Liver (tissue), 8 donors: ENCODE measurements at regions not wholly inside any gene's neighbourhood (a gene's known extent, or its start where the extent isn't known, plus 50 kb on each side); places are given as distances from the start of the nearest gene placed in this dataset.

Source experiments
- DNase-seq: peaks from one replicate; pipeline ENCODE4 v3.0.0-alpha.2; 2017; ENCODE audit warnings: low spot score
- H3K27ac ChIP-seq, 2 donors: one replicate each; pipeline ENCODE4 v1.7.0; 2013; ENCODE audit warnings: inconsistent platforms in 2 of 2, low read length in 2 of 2, control low read depth in 1 of 2, low read depth in 1 of 2, mild to moderate bottlenecking in 1 of 2
- H3K27me3 ChIP-seq, 4 donors: one replicate each; pipeline versions ENCODE4 v1.6.1 to v1.7.0; 2013; ENCODE audit warnings: low read length in 3 of 4, inconsistent platforms in 1 of 4, mild to moderate bottlenecking in 1 of 4, moderate library complexity in 1 of 4; ENCODE audit not compliant: control insufficient read depth in 4 of 4, insufficient read depth in 4 of 4
- H3K36me3 ChIP-seq, 4 donors: one replicate each; pipeline versions ENCODE4 v1.6.1 to v1.7.0; 2013; ENCODE audit warnings: low read length in 3 of 4, mild to moderate bottlenecking in 3 of 4, low read depth in 1 of 4, moderate library complexity in 1 of 4; ENCODE audit not compliant: control insufficient read depth in 4 of 4, insufficient read depth in 3 of 4
- H3K4me1 ChIP-seq, 4 donors: one replicate each; pipeline versions ENCODE4 v1.6.1 to v1.7.0; 2013; ENCODE audit warnings: low read length in 3 of 4, mild to moderate bottlenecking in 3 of 4, moderate library complexity in 1 of 4; ENCODE audit not compliant: control insufficient read depth in 4 of 4, insufficient read depth in 4 of 4
- H3K4me3 ChIP-seq, 3 donors: one replicate each; pipeline versions ENCODE4 v1.6.1 to v1.7.0; 2013; ENCODE audit warnings: low read length in 3 of 3, control low read depth in 1 of 3, low read depth in 1 of 3, mild to moderate bottlenecking in 1 of 3
- H3K9ac ChIP-seq, 2 donors: one replicate each; pipeline ENCODE4 v1.7.0; 2013; ENCODE audit warnings: low read length in 2 of 2, mild to moderate bottlenecking in 2 of 2, moderate library complexity in 2 of 2, control low read depth in 1 of 2, low read depth in 1 of 2
- H3K9me3 ChIP-seq, 4 donors: one replicate each; pipeline versions ENCODE4 v1.6.1 to v1.7.0; 2013; ENCODE audit warnings: low read length in 3 of 4; ENCODE audit not compliant: control insufficient read depth in 4 of 4
- EGR1 ChIP-seq, 2 donors: IDR thresholded peaks; 2 replicates each; pipeline ENCODE4 v1.6.1; 2016 to 2018; ENCODE audit warnings: antibody characterized with exemption in 2 of 2, low read depth in 2 of 2
- FOXA2 ChIP-seq: IDR thresholded peaks from 2 replicates; pipeline ENCODE4 v1.6.1; 2016; ENCODE audit warnings: antibody characterized with exemption
- GABPA ChIP-seq, 2 donors: IDR thresholded peaks in 1 of 2; conservative IDR thresholded peaks in 1 of 2; 2 replicates each; pipeline ENCODE4 v1.6.1; 2016; ENCODE audit warnings: antibody characterized with exemption in 2 of 2, mild to moderate bottlenecking in 1 of 2, moderate library complexity in 1 of 2
- HNF4A ChIP-seq, 2 donors: conservative IDR thresholded peaks; 2 replicates each; pipeline ENCODE4 v1.6.1; 2016; ENCODE audit warnings: antibody characterized with exemption in 2 of 2, mild to moderate bottlenecking in 2 of 2
- HNF4G ChIP-seq: IDR thresholded peaks from 2 replicates; pipeline ENCODE4 v1.6.1; 2016; ENCODE audit warnings: antibody characterized with exemption
- JUND ChIP-seq, 2 donors: IDR thresholded peaks; 2 replicates each; pipeline ENCODE4 v1.6.1; 2016; ENCODE audit warnings: antibody characterized with exemption in 2 of 2
- MAX ChIP-seq: IDR thresholded peaks from 2 replicates; pipeline ENCODE4 v1.6.1; 2016; ENCODE audit warnings: antibody characterized with exemption
- RAD21 ChIP-seq, 2 donors: IDR thresholded peaks; 2 replicates each; pipeline ENCODE4 v1.6.1; 2016; ENCODE audit warnings: antibody characterized with exemption in 2 of 2, mild to moderate bottlenecking in 2 of 2
- SP1 ChIP-seq: IDR thresholded peaks from 2 replicates; pipeline ENCODE4 v1.6.1; 2018; ENCODE audit warnings: antibody characterized with exemption, mild to moderate bottlenecking
- TAF1 ChIP-seq: conservative IDR thresholded peaks from 2 replicates; pipeline ENCODE4 v1.6.1; 2016; ENCODE audit warnings: antibody characterized with exemption, mild to moderate bottlenecking
- YY1 ChIP-seq: IDR thresholded peaks from 2 replicates; pipeline ENCODE4 v1.6.1; 2016; ENCODE audit warnings: antibody characterized with exemption, mild to moderate bottlenecking
- ZBTB33 ChIP-seq: IDR thresholded peaks from 2 replicates; pipeline ENCODE4 v1.6.1; 2016; ENCODE audit warnings: antibody characterized with exemption
- WGBS: extraction: QIAGEN DNeasy Blood & Tissue Kit; methylation state at CpG from one replicate; pipeline ENCODE4 v1.1.7; 2013; 5-methylcytosine and 5-hydroxymethylcytosine counted together
- TF ChIP-seq, protein P1 (sequence below): IDR thresholded peaks from 2 replicates; pipeline ENCODE4 v1.6.1; 2016; ENCODE audit warnings: antibody characterized with exemption, mild to moderate bottlenecking
- TF ChIP-seq, protein P2 (sequence below): fragments of 150-350 bp; IDR thresholded peaks from 2 replicates; pipeline ENCODE4 v1.5.1; 2017; ENCODE audit warnings: improper control_type of control experiment, low read depth, low read length; ENCODE audit not compliant: missing input control
- donor health status: healthy.
- donor health status: healthy.
- donor health status: healthy.
- donor health status: healthy.
- donor health status: healthy.

DNA sequence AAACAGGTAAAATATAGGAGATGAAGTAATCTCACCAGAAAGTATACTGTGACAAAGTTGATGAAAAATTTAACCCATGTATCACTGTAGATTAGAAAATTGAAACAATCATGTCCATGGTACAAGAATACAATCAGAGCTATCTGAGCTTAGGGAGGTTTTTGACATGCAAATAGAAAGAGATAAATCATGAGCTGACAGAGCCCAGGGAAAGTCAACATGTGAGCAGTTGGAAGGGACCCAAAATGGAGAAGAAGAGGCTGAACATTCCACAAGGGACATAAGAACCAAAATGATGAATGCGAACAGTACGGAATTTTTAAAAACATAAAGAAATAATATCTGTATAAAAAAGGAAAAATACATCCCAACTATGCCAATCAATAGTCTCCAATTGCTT, 395.4 kb upstream of the CYRIA start:
- no peaks in the 10 kb centered on the region for H3K36me3 ChIP-seq
- no peak overlapping the region for H3K4me3 ChIP-seq
- DNase-seq, result no peak
- H3K9me3 ChIP-seq, result no peaks in the 10 kb centered on the region
- TF ChIP-seq EGR1 (IDR thresholded peaks at IDR 0.05; ENCODE audit: low read depth in 2 of 2), result no peak
- no peak for TF ChIP-seq JUND (IDR thresholded peaks at IDR 0.05)
- no peak for TF ChIP-seq RAD21 (IDR thresholded peaks at IDR 0.05)
- TF ChIP-seq, protein P1, sequence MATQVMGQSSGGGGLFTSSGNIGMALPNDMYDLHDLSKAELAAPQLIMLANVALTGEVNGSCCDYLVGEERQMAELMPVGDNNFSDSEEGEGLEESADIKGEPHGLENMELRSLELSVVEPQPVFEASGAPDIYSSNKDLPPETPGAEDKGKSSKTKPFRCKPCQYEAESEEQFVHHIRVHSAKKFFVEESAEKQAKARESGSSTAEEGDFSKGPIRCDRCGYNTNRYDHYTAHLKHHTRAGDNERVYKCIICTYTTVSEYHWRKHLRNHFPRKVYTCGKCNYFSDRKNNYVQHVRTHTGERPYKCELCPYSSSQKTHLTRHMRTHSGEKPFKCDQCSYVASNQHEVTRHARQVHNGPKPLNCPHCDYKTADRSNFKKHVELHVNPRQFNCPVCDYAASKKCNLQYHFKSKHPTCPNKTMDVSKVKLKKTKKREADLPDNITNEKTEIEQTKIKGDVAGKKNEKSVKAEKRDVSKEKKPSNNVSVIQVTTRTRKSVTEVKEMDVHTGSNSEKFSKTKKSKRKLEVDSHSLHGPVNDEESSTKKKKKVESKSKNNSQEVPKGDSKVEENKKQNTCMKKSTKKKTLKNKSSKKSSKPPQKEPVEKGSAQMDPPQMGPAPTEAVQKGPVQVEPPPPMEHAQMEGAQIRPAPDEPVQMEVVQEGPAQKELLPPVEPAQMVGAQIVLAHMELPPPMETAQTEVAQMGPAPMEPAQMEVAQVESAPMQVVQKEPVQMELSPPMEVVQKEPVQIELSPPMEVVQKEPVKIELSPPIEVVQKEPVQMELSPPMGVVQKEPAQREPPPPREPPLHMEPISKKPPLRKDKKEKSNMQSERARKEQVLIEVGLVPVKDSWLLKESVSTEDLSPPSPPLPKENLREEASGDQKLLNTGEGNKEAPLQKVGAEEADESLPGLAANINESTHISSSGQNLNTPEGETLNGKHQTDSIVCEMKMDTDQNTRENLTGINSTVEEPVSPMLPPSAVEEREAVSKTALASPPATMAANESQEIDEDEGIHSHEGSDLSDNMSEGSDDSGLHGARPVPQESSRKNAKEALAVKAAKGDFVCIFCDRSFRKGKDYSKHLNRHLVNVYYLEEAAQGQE, result no peak
- TF ChIP-seq MAX, result no peak
- TF ChIP-seq ZBTB33, result no peak
- no peak for TF ChIP-seq HNF4G
- TF ChIP-seq GABPA (IDR thresholded peaks at IDR 0.05 in 1 of 2, conservative IDR thresholded peaks at IDR 0.05 in 1 of 2), result no peak
- TF ChIP-seq FOXA2, result no peak
- TF ChIP-seq TAF1, result no peak
- TF ChIP-seq YY1, result no peak
- H3K9ac ChIP-seq, result no peak overlapping the region
- no peaks in the 10 kb centered on the region for H3K4me1 ChIP-seq
- H3K27me3 ChIP-seq, result no peaks in the 10 kb centered on the region
- WGBS, result 98% methylated on average over 2 of the region's 2 CpGs
- H3K27ac ChIP-seq, result no peak overlapping the region

- no peak for DNase-seq
- Histone ChIP-seq H3K27me3 (no peaks in the 10 kb centered on the region), H3K9me3 (no peaks in the 10 kb centered on the region), H3K36me3 (no peaks in the 10 kb centered on the region), H3K9ac (no peak overlapping the region), H3K4me1 (no peaks in the 10 kb centered on the region), H3K4me3 (no peak overlapping the region), H3K27ac (no peak overlapping the region)
- no peak for TF ChIP-seq RAD21 (IDR thresholded peaks at IDR 0.05)
- TF ChIP-seq ZBTB33, result no peak
- no peak for TF ChIP-seq SP1
- TF ChIP-seq FOXA2, result no peak
- TF ChIP-seq YY1, result no peak
- TF ChIP-seq MAX, result no peak
- TF ChIP-seq, protein P2, sequence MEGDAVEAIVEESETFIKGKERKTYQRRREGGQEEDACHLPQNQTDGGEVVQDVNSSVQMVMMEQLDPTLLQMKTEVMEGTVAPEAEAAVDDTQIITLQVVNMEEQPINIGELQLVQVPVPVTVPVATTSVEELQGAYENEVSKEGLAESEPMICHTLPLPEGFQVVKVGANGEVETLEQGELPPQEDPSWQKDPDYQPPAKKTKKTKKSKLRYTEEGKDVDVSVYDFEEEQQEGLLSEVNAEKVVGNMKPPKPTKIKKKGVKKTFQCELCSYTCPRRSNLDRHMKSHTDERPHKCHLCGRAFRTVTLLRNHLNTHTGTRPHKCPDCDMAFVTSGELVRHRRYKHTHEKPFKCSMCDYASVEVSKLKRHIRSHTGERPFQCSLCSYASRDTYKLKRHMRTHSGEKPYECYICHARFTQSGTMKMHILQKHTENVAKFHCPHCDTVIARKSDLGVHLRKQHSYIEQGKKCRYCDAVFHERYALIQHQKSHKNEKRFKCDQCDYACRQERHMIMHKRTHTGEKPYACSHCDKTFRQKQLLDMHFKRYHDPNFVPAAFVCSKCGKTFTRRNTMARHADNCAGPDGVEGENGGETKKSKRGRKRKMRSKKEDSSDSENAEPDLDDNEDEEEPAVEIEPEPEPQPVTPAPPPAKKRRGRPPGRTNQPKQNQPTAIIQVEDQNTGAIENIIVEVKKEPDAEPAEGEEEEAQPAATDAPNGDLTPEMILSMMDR, result no peak
- TF ChIP-seq HNF4A (conservative IDR thresholded peaks at IDR 0.05), result no peak
- TF ChIP-seq, protein P1, result no peak
- TF ChIP-seq GABPA (IDR thresholded peaks at IDR 0.05 in 1 of 2, conservative IDR thresholded peaks at IDR 0.05 in 1 of 2), result no peak
- WGBS, result 90% methylated on average over 1 of the region's 1 CpG
Observed at GRCh38 chr2:17059458-17059857, 393.8 kb upstream of the CYRIA start.
